Hematopoietic multipotent progenitor cell (in vitro differentiated cells): ENCODE measurements at regions not wholly inside any gene's neighbourhood (a gene's known extent, or its start where the extent isn't known, plus 50 kb on each side); places are given as distances from the start of the nearest gene placed in this dataset.

Source experiments
- DNase-seq, 3 donors: peaks; one replicate each; pipeline ENCODE4 v3.0.0-alpha.2; 2011 to 2015; ENCODE audit warnings: low read depth in 2 of 3, low spot score in 2 of 3

DNA sequence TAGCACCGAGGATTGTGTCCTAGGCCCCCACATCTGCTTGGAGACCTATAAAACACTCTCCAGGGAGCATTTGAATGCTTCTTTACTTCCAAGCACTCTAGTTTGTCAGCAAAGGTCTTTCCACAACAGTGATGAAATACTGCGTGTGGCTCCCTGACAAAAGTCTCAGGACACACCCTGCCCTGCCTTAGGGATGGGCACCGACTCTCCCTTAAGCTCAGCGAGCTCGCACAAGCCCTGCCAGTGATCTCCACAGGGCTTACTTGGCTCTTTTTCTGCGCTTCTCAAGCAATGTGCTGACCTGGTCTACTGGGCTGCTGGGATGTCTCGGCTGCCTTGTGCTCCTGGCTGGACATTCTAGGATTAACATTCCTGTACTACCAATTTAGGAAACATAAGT lies 84.3 kb upstream of the MPP7 start:
- no peak for DNase-seq

GRCh38 chr10:28391283-28391682 lies 88.4 kb upstream of the MPP7 start:
- no peak for DNase-seq

GRCh38 chr10:28393956-28394568 lies 91.2 kb upstream of the MPP7 start:
- peak; percentile 45 to 78 (median 66) for DNase-seq

DNA sequence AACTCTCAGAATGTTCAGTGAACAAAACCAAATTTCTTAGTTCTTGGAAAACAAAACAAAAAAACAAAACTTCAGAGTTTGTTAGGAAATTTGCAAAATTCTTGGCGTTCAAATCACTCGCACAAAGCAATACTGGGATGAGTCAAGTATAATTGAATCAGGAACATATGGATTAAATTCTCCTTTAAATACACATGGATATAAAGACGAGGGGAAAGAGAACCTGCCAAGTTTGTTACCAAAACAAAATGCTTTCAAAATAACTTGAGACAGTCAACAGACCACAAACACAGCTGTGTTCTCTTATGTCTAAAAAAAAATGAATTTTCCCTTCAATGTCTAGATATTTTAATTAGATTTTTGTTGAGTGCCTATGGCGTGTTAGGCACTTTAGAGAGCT lies 93.5 kb upstream of the MPP7 start:
- DNase-seq = no peak

DNA sequence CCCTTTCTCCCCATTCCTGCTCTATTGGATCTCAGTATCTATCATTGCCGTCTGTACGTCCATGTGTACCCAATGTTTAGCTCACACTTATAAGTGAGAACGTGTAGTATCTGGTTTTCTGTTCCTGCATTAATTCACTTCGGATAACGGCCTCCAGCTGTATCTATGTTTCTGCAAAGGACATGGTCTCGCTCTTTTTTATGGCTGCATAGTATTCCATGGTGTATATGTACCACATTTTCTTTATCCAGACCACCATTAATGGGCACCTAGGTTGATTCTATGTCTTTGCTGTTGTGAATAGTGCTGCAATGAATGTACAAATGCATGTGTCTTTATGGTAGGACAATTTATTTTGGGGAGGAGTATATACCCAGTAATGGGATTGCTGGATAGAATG lies 94.4 kb upstream of the MPP7 start:
- DNase-seq = no peak

DNA sequence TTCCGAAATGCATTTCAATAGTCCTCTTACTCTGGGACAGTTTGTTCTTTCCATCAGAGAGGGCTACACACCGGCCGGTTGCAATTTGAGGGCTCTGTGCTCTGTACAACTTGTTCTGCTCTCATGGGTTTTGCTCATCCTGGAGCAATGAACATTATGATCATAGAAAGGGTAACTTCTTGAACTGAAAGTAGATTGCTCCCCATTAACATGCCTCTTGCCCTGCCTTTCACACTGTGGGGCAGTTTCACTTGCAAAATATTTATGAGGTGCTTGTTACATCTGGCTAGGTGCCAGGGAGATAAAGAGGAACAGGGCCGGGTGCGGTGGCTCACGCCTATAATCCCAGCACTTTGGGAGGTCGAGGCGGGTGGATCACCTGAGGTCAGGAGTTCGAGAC lies 97.3 kb upstream of the MPP7 start:
- DNase-seq = peak in 1 of 3 donors; percentile 58

DNA sequence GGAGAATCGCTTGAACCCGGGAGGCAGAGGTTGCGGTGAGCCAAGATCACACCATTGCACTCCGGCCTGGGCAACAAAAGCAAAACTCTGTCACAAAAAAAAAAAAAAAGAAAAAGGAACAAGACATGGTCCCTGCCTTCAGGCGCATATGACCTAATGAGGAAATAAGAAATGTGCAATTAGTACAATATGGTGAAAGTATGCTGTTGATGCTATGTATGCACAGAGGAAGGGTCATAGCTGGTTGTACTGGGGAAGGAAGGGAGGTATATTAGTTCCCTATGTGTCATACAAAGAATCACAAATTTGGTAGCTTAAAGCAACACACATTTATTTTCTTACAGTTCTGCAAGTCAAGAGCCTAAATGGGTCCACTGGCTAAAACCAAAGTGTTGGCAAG lies 97.8 kb upstream of the MPP7 start:
- no peak for DNase-seq

- DNase-seq = peak in 2 of 3 donors; percentile 16 to 31
Measured at GRCh38 chr10:28402611-28403073, 99.8 kb upstream of the MPP7 start.

DNA sequence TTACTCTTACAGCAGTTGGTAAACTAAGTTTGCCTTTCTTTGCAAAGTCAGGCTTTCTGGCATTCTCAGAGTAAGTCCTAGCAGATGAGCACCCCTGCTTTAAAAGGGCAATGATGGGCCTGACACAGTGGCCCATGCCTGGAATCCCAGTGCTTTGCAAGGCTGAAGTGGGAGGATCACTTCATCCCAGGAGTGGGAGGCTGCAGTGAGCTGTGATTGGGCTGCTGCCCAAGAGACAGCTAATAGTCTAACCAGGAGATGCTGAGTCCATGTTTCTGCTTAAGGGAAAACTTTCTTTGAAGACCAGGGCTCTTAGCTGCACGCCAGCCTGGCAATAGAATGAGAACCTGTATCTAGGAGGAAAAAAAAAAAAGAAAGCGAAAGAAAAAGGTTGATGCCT lies 100.2 kb upstream of the MPP7 start:
- DNase-seq = no peak

DNA sequence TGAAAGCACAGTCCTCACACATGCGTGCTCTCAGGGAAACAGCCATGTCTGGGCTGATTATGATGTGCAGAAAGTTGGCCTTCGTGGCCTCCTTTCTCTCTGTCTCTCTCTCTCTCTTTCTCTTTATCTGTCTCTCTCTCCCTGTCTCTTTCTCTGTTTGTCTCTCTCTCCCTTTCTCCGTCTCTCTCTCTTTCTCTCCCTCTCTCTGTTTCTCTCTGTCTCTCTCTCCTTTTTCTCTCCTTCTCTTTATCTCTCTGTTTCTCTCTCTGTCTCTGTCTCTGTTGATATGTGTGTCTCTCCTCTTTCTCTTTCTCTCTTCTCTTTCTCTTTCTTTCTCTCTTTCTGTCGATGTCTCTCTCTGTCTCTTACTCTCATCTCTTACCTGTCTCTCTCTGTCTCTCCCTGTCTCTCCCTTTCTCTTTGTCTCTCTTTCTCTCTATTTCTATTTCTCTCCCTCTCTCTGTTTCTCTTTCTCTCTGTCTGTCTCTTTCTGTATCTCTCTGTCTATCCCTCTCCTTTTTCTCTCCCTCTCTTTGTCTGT lies 105.4 kb upstream of the MPP7 start:
- DNase-seq = no peak

GRCh38 chr10:28410420-28411135 lies 107.7 kb upstream of the MPP7 start:
- DNase-seq = no peak

GRCh38 chr10:28411136-28411460 lies 108.2 kb upstream of the MPP7 start:
- no peak for DNase-seq

GRCh38 chr10:28411648-28412047 lies 108.8 kb upstream of the MPP7 start:
- no peak for DNase-seq

DNA sequence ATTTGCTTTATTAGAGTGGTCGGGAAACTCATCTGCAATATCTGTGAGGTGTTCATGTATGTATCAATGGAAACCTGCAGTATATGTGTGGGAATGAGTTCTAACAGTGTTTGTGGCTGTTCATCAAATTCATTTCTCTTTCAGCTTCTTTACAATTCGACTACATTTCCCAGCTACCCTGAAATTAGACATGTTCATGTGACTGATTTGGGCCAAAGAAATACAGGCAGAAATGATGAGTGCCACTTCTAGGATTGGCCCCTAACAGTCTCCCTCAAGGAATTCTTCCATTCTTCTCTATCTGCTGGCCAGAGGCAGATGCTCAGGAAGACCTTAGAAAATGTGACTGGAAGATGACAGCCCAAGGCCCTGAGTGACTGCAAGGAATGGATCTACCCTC lies 114.8 kb upstream of the WAC start:
- DNase-seq = no peak

DNA sequence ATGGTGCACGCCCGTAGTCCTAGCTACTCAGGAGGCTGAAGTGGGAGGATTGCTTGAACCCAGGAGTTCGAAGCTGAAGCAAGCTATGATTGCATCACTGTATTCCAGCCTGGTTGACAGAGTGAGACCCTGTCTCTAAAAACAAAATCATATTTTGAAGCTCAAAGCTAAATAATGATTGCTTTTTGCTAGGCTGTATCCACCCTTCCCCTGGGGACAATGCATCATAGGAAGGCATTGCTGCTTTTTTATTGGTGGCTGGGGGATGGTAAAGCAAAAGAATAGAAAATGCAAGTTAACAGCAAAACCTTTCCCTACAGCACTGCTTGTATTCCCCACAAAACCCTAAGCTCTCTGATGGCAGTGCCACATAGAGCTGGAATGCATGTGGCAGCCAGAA lies 107.5 kb upstream of the WAC start:
- DNase-seq = no peak

- no peak for DNase-seq
Measured at GRCh38 chr10:28426392-28427159, 106.3 kb upstream of the WAC start.

DNA sequence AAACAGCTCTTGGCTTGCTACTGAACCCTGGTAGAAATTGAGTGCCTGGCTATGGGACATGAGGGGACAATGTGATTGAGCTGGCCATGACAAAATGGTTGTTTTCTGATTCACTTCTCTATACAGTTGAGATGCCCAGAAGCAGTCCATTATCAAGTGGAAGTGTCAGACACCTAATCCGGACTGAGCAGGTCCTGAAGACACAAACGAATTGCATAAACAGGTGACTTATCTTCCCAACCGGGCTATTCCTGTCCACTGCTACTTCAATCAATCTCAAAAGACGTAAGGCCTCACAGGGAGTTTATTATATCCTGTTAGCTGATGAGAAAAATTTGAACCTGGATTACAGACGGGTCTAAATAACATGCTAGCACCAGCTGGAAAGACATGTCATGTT lies 105.5 kb upstream of the WAC start:
- no peak for DNase-seq

- DNase-seq = no peak
Measured at GRCh38 chr10:28429045-28429444, 103.9 kb upstream of the WAC start.

DNA sequence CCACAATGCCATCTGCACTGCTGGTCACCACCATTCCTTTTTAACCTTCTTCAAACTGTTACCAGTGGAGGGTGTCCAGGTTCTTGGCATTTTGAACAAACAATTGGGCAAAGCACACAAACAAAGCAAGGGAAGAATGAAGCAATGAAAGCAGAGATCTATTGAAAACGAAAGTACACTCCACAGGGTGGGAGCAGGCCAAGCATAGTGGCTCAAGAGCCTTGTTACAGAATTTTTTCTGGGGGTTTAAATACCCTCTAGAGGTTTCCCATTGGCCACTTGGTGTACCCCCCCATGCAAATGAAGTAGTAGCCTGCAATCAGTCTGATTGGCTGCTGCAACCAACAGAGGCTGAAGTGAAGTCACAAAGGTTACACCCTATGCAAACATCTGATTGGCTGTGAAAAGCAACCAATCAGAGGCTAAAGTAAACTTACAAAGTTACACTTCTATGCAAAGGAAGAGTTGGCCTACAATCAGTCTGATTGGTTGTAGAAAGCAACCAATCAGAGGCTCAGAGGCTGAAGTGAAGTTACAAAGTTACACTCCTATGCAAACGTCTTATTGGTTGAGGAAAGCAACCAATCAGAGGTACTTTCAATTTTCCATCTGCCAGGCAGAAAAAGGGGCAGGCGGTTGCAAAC lies 103.2 kb upstream of the WAC start:
- no peak for DNase-seq

DNA sequence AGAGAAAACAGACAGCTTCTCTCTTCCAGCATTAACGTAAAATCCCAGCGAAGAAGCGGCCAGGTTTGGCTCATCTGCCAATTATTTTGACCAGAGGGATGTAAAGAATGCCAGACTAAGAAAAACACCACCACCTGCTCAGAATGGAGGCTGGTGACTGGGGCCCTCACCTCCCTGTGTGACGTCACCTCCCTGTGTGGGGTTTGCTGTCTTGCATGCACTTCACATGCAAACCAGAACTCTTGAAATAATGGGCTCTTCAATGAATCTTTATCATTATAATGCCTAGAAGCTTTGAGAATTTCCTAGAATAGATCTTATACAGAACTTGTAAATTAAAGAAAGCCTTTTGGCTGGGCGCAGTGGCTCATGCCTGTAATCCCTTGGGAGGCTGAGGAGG lies 101.8 kb upstream of the WAC start:
- no peak for DNase-seq

GRCh38 chr10:28432210-28432676 lies 100.7 kb upstream of the WAC start:
- DNase-seq = peak; percentile 10 to 72 (median 70)
